Progenitor cell of endocrine pancreas (in vitro differentiated cells): ENCODE measurements at regions not wholly inside any gene's neighbourhood (a gene's known extent, or its start where the extent isn't known, plus 50 kb on each side); places are given as distances from the start of the nearest gene placed in this dataset.

Source experiments
- DNase-seq: peaks from one replicate; pipeline ENCODE4 v3.0.0; 2021; ENCODE audit warnings: low spot score; ENCODE audit not compliant: unreplicated experiment
- H3K27ac Mint-ChIP-seq: 2 replicates; pipeline ENCODE4 v1.8.0; 2021; ENCODE audit warnings: mild to moderate bottlenecking, moderate library complexity, mixed read lengths
- H3K27me3 Mint-ChIP-seq: 2 replicates; pipeline ENCODE4 v1.8.0; 2021; ENCODE audit warnings: mixed read lengths
- H3K36me3 Mint-ChIP-seq: 2 replicates; pipeline ENCODE4 v1.8.0; 2022; ENCODE audit warnings: mixed read lengths; ENCODE audit not compliant: insufficient read depth
- H3K4me1 Mint-ChIP-seq: 2 replicates; pipeline ENCODE4 v1.8.0; 2021; ENCODE audit warnings: low read depth, mixed read lengths
- H3K4me3 Mint-ChIP-seq: 2 replicates; pipeline ENCODE4 v1.8.0; 2021; ENCODE audit warnings: low read depth, mild to moderate bottlenecking, moderate library complexity, mixed read lengths
- H3K9me3 Mint-ChIP-seq: 2 replicates; pipeline ENCODE4 v1.8.0; 2021; ENCODE audit warnings: low read depth, mixed read lengths
- CTCF ChIP-seq: fragments of 200-600 bp; sonication (generic); IDR thresholded peaks from one replicate; pipeline ENCODE4 v1.5.0; 2021; ENCODE audit warnings: antibody characterized with exemption, mild to moderate bottlenecking; ENCODE audit not compliant: unreplicated experiment

- H3K4me3 Mint-ChIP-seq = no peak overlapping the region
- peaks cover 65% of the 10 kb centered on the region for H3K27me3 Mint-ChIP-seq
- TF ChIP-seq CTCF = no peak
- peaks cover 12% of the 10 kb centered on the region for H3K4me1 Mint-ChIP-seq
- H3K36me3 Mint-ChIP-seq = no peaks in the 10 kb centered on the region
- H3K27ac Mint-ChIP-seq = peak overlapping the region; percentile 72
- DNase-seq = no peak
- no peaks in the 10 kb centered on the region for H3K9me3 Mint-ChIP-seq
These were observed 61.9 kb upstream of the RPS6KA2 start for GRCh38 chr6:166688901-166689300.

- Mint-ChIP-seq H3K27ac (no peak overlapping the region), H3K27me3 (peaks cover 55% of the 10 kb centered on the region), H3K4me3 (no peak overlapping the region), H3K9me3 (no peaks in the 10 kb centered on the region), H3K36me3 (no peaks in the 10 kb centered on the region), H3K4me1 (peaks cover 16% of the 10 kb centered on the region)
- DNase-seq = no peak
- TF ChIP-seq CTCF = no peak
These were observed 60.8 kb upstream of the RPS6KA2 start for GRCh38 chr6:166687879-166688205.

- Mint-ChIP-seq H3K36me3 (no peaks in the 10 kb centered on the region), H3K27ac (no peak overlapping the region), H3K4me1 (peaks cover 16% of the 10 kb centered on the region), H3K4me3 (no peak overlapping the region), H3K27me3 (peaks cover 50% of the 10 kb centered on the region), H3K9me3 (no peaks in the 10 kb centered on the region)
- no peak for DNase-seq
- no peak for TF ChIP-seq CTCF
These were observed 60.2 kb upstream of the RPS6KA2 start for GRCh38 chr6:166687070-166687878.

- H3K27ac Mint-ChIP-seq = no peak overlapping the region
- DNase-seq = no peak
- peaks cover 18% of the 10 kb centered on the region for H3K4me1 Mint-ChIP-seq
- no peak overlapping the region for H3K4me3 Mint-ChIP-seq
- no peak for TF ChIP-seq CTCF
- H3K9me3 Mint-ChIP-seq = no peaks in the 10 kb centered on the region
- peaks cover 40% of the 10 kb centered on the region for H3K27me3 Mint-ChIP-seq
- H3K36me3 Mint-ChIP-seq = no peaks in the 10 kb centered on the region
These were observed 59.3 kb upstream of the RPS6KA2 start for GRCh38 chr6:166686317-166686716.

GRCh38 chr6:166684866-166685265, 57.8 kb upstream of the RPS6KA2 start:
- H3K27ac Mint-ChIP-seq = no peak overlapping the region
- H3K9me3 Mint-ChIP-seq = peaks cover 3% of the 10 kb centered on the region
- peaks cover 18% of the 10 kb centered on the region for H3K4me1 Mint-ChIP-seq
- H3K27me3 Mint-ChIP-seq = peaks cover 36% of the 10 kb centered on the region
- H3K36me3 Mint-ChIP-seq = peaks cover 2% of the 10 kb centered on the region
- H3K4me3 Mint-ChIP-seq = no peak overlapping the region
- no peak for TF ChIP-seq CTCF
- DNase-seq = no peak
